ENCODE measurements at regions not wholly inside any gene's neighbourhood (a gene's known extent, or its start where the extent isn't known, plus 50 kb on each side); places are given as distances from the start of the nearest gene placed in this dataset.

DNA sequence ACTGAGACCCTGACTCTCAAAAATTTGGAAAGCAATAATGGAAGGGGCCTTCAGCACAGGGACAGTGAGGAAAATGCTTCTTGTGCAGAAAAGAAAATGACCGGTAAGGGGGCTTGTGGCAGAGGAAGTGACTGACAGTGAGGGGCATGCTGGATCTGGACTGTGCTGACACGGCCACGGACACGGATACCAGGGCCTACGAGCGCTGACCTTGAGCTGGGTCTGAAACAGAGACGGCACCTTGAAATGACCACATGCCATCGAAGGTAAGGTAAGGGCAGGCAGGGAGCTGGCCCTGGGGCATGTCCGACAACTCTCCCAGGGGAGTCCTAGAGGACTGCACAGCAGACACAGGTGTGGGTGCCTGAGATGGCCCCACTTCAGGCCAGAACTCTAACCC, 182.1 kb downstream of the RHOU start:
- Mint-ChIP-seq H3K4me1 (no peaks in the 10 kb centered on the region), H3K27me3 (no peaks in the 10 kb centered on the region), H3K36me3 (ENCODE audit: low read depth) (no peaks in the 10 kb centered on the region), H3K27ac (no peak overlapping the region), H3K4me3 (no peak overlapping the region), H3K9me3 (no peaks in the 10 kb centered on the region)
- no peak for ATAC-seq (replicated peaks)

DNA sequence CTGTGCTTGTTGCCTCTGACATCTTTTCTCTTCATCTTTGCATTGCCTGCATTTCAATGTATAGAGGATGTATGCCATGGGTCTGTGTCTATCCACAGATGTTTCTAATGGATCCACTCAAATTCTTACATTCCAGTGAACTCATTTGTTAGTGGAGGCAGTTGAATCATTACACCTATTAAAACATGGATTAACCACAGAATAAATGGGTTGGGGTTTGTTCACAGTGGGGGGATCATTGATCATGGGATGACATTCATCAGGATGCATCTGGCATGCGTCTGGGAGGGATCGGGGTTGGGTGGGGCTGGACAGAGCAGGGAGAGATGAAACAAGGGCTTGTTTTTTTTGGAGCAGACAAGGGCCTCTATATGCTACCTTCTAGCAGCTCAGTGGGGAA, 182.5 kb downstream of the RHOU start:
- no peak overlapping the region for H3K4me3 Mint-ChIP-seq
- no peaks in the 10 kb centered on the region for H3K9me3 Mint-ChIP-seq
- H3K27ac Mint-ChIP-seq = no peak overlapping the region
- H3K27me3 Mint-ChIP-seq = no peaks in the 10 kb centered on the region
- no peaks in the 10 kb centered on the region for H3K4me1 Mint-ChIP-seq
- no peak for ATAC-seq (replicated peaks)
- H3K36me3 Mint-ChIP-seq (ENCODE audit: low read depth) = no peaks in the 10 kb centered on the region

DNA sequence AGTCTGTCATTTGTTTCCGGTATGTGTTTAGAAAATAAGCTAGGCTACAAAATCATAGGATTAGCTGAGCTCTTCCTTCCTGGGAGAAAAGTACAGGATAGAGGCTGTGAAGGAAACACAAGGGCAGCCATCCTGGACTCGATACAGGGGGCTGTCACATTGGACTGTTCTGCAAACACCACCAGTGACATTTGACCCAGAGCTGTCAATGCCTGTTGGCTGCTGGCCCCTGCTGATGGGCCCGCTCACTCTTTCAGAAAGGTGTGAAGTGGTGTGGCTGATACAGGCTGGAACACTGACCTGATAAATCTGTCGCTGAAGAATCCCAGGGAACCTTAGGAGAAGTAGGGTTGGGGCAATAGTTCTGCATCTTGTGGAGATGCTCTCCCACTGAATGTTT, 183.1 kb downstream of the RHOU start:
- Mint-ChIP-seq H3K36me3 (ENCODE audit: low read depth) (no peaks in the 10 kb centered on the region), H3K9me3 (no peaks in the 10 kb centered on the region), H3K4me3 (no peak overlapping the region), H3K4me1 (no peaks in the 10 kb centered on the region), H3K27me3 (no peaks in the 10 kb centered on the region), H3K27ac (no peak overlapping the region)
- ATAC-seq (replicated peaks) = no peak

DNA sequence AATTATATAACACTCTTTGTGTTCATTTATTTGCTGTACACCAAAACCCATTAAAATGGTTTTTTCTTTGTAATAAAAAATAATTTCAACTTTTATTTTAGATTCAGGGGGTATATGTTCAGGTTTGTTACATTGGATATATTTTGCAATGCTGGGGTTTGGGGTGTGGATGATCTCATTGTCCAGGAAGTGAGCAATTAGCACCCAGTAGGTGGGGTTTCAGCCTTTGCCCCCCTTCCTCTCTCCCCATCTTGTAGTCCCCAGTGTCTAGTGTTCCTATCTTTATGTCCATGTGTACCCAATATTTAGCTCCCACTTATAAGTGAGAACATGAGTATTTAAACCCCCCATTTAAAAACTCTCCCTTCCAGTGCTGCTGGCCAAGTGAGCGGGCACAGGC, 184.6 kb downstream of the RHOU start:
- Mint-ChIP-seq H3K36me3 (ENCODE audit: low read depth) (no peaks in the 10 kb centered on the region), H3K27ac (no peak overlapping the region)

DNA sequence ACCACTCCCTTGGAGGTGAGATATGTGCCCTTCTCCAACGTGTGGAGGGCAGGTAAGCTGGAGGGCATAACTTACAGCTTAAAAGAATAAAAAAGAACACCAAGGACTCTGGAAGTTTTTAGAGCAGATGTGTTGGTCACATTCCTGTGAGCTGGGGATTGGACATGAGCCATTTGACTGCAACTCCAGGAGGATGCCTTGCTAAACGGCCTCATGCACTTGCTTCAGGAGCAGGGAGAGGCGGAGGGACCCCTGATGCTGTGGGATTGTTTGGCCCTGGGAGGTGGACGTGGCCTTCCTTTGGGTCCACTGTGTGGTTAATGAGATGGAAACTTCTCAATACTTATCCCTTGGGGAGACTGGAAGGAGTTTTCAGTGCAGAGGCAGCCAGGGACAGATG, 185.6 kb downstream of the RHOU start:
- no peaks in the 10 kb centered on the region for H3K4me1 Mint-ChIP-seq
- no peak for ATAC-seq (replicated peaks)
- no peaks in the 10 kb centered on the region for H3K9me3 Mint-ChIP-seq
- no peaks in the 10 kb centered on the region for H3K36me3 Mint-ChIP-seq (ENCODE audit: low read depth)
- no peak overlapping the region for H3K4me3 Mint-ChIP-seq
- no peak overlapping the region for H3K27ac Mint-ChIP-seq
- no peaks in the 10 kb centered on the region for H3K27me3 Mint-ChIP-seq

More for the DNA sequence above, 184.6 kb downstream of the RHOU start:
- H3K9me3 Mint-ChIP-seq = no peaks in the 10 kb centered on the region
- H3K4me1 Mint-ChIP-seq = no peaks in the 10 kb centered on the region
- ATAC-seq (replicated peaks) = no peak
- H3K27me3 Mint-ChIP-seq = no peaks in the 10 kb centered on the region
- no peak overlapping the region for H3K4me3 Mint-ChIP-seq

DNA sequence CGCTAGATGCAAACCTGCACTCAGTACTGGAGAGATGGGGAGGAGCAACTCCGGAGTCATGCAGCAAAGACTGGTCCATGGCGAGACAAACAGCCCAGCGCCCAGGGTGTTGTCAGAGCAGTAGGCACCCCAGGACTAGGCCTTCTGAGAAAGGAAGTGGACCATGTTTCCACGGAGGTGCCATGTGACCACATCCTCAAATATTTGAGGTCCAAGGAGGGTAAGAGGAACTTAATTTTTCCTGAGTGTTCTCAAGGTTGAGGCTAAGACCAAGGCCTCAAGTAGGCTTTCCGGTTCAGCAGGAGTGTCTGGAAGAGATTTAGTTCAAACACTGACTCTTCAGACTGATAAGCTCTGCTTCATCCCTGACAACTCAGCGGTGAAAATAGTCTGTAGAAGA, 186.2 kb downstream of the RHOU start:
- Mint-ChIP-seq H3K27me3 (no peaks in the 10 kb centered on the region), H3K36me3 (ENCODE audit: low read depth) (no peaks in the 10 kb centered on the region), H3K4me3 (no peak overlapping the region), H3K27ac (no peak overlapping the region), H3K9me3 (no peaks in the 10 kb centered on the region), H3K4me1 (no peaks in the 10 kb centered on the region)
- no peak for ATAC-seq (replicated peaks)

DNA sequence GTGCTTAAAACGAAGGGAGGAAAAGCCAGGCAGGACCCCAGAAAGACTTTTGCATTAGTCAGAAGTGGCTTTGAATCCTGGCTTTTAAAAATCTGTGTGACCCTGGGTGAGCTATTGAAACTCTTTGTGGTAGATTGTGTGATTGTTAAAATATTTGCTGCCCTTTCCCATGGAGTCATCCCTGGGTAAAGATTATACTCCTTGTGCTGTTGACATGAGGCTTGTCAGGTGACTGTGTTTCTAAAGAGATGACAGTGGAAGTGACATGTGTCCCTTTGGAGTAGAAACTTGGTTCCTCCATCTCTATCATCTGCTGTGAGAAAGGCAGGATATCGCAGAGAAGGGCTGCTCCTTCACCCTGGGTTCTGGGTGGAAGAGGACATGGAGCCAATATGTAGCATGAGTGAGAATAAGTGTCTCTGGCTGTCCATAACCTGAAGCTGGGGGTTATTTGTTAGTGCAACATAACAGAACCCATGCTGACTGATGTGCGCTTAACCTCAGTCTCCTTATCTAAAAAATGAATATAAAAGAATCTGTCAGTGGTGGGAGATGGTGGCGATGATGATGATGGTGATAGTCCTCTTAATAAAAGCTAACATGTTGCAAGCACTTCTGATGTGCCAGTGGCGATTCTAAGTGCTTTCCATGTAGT, 187.6 kb downstream of the RHOU start:
- Mint-ChIP-seq H3K4me1 (no peaks in the 10 kb centered on the region), H3K27me3 (no peaks in the 10 kb centered on the region), H3K27ac (no peak overlapping the region), H3K36me3 (ENCODE audit: low read depth) (no peaks in the 10 kb centered on the region), H3K4me3 (no peak overlapping the region), H3K9me3 (no peaks in the 10 kb centered on the region)
- ATAC-seq (replicated peaks) = no peak

DNA sequence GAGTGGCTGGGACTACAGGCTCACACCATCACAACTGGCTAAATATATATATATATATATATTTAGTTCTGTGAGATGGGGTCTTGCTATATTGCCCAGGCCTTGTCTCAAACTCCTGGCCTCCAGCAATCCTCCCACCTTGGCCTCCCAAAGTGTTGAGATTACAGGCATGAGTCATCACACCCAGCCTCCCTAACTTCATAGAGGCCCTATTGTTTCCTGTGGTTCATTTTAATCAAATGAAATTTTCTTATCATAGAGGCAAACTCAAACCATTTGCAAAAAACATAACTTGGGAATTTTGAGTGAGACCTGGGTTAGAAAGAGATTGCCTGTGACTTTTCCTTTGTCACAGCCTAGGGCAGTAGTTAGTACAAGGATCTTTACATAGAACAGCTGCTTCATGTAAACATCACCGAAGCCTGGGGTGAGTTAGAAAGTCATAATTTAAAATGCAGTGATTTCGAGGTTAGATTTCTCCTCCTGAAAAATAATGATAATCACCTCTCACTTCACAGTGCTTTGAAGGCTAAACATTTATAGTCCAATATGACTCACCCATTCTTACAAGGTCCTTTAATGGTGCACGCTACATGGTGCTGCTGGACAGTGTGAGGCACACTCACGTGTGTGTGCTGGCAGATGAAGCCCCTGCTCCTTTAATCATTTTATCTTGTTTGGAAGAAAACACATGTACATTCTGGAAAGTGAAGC, 188.9 kb downstream of the RHOU start:
- H3K36me3 Mint-ChIP-seq (ENCODE audit: low read depth) = no peaks in the 10 kb centered on the region
- no peaks in the 10 kb centered on the region for H3K9me3 Mint-ChIP-seq
- no peak overlapping the region for H3K27ac Mint-ChIP-seq
- peaks cover 8% of the 10 kb centered on the region for H3K4me1 Mint-ChIP-seq
- no peak for ATAC-seq (replicated peaks)
- H3K27me3 Mint-ChIP-seq = no peaks in the 10 kb centered on the region
- no peak overlapping the region for H3K4me3 Mint-ChIP-seq

DNA sequence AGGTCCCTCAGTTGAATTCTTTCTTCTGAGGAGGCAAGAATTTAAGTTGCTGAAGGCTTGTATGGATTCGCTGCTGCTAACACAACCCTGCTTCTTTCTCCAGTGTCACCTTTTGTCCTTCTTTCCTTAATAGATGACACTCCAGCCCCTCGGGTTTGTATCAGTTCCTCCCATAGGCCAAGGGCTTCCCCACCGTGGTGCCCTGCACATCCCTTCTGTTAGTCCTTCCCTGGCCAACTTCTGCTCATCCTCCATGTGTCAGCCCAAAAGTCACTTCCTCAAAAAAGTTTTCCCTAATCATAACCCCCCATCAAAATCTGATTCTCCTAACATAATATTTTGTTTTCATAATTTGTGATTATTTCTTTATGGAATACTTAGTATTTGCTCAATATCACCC, 190.4 kb downstream of the RHOU start:
- Mint-ChIP-seq H3K4me1 (peaks cover 8% of the 10 kb centered on the region), H3K27me3 (no peaks in the 10 kb centered on the region), H3K36me3 (ENCODE audit: low read depth) (no peaks in the 10 kb centered on the region), H3K9me3 (peaks cover 4% of the 10 kb centered on the region), H3K4me3 (no peak overlapping the region), H3K27ac (no peak overlapping the region)
- no peak for ATAC-seq (replicated peaks)

DNA sequence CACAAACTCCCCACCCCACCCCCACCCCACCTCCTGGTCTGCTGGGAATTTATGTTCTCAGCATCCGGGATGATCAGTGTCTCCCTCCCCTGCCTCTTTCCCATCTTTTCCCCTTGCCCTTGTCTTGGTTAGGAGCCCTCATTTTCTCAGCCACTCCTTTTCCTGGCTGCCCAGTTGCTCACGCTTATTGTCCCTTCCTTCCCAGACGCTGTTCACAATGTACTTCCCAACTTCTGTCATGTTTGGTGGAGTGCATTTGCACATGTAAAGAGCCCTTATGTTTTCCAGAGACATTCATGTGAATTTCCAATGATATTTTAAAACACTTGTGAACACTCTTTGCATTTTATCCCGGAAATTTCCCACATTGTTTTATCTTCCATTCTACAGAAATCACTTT, 192.1 kb downstream of the RHOU start:
- Mint-ChIP-seq H3K27ac (no peak overlapping the region), H3K36me3 (ENCODE audit: low read depth) (no peaks in the 10 kb centered on the region), H3K9me3 (peaks cover 4% of the 10 kb centered on the region), H3K27me3 (no peaks in the 10 kb centered on the region), H3K4me1 (peaks cover 8% of the 10 kb centered on the region), H3K4me3 (no peak overlapping the region)
- ATAC-seq (replicated peaks) = no peak

DNA sequence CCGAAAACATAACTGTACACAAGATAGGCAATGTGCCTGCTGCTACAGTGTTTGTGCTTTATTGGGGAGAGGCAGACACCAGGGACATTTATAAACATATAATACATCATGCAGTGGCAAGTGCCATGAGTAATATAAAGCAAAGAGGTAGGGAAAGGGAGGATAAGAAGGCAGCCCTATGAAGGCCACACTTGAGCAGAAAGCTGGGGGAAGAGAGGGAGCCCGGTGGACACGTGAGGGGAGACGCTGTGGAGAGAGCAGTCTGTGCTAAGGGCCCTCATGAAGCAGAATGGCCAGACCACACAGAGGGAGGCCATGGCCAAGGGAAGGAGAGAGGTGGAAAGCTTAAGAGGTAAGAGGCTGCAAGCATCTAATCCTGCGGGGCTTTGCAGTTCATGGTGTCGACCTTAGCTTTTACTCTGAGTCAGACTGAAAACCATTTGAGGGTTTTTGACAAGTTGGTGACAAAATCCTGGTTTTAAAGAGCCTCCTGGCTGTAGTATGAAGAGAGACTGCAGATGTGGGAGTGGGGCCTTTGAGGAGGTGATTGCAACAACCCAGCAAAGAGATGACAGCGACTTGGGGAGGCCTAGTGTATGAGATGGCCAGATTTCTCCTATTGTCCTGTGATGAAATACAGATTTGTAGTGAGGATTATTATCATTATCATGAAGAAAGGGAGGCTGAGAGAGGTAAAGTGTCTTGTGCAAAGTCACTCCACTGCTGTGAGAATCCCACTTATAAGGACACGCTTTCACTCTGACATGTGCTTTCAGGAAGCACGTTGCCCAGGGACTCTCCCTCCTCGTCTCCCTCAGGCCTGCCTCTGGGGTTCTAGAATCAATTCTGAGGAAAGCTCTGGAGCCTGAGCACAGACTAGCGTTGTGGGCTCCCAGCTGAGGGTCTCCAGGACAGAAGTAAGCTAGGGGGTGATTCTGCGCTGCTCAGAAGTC, 192.9 kb downstream of the RHOU start:
- H3K27ac Mint-ChIP-seq = no peak overlapping the region
- peak; percentile 89 for ATAC-seq (replicated peaks)
- no peaks in the 10 kb centered on the region for H3K27me3 Mint-ChIP-seq
- H3K4me1 Mint-ChIP-seq = peaks cover 8% of the 10 kb centered on the region
- H3K4me3 Mint-ChIP-seq = no peak overlapping the region
- H3K9me3 Mint-ChIP-seq = peaks cover 4% of the 10 kb centered on the region
- H3K36me3 Mint-ChIP-seq (ENCODE audit: low read depth) = no peaks in the 10 kb centered on the region

DNA sequence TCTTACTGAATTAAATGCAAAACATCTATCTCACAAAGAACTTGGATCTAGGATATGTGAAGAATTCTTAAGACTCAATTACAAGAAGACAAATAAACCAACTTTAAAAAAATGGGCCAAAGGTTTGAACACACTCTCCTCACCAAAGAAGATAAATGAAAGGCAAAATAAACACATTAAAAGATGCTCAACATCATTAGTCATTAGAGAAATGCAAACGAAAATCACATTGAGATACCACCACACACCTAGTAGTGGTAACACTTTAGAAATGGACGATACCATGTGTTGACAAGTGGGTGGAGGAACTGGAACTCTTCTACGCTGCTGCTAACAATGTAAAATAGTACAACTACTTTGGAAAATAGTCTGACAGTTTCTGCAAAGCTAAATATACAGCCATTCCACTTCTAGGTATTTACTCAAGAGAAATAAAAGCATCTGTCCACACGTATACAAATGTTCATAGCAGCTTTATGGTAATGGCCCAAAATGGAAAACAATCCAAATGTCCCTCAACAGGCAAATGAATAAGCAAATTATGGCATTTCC, 194.3 kb downstream of the RHOU start:
- peaks cover 8% of the 10 kb centered on the region for H3K4me1 Mint-ChIP-seq
- H3K36me3 Mint-ChIP-seq (ENCODE audit: low read depth) = no peaks in the 10 kb centered on the region
- peaks cover 4% of the 10 kb centered on the region for H3K9me3 Mint-ChIP-seq
- H3K27ac Mint-ChIP-seq = no peak overlapping the region
- no peak overlapping the region for H3K4me3 Mint-ChIP-seq
- H3K27me3 Mint-ChIP-seq = no peaks in the 10 kb centered on the region
- no peak for ATAC-seq (replicated peaks)

DNA sequence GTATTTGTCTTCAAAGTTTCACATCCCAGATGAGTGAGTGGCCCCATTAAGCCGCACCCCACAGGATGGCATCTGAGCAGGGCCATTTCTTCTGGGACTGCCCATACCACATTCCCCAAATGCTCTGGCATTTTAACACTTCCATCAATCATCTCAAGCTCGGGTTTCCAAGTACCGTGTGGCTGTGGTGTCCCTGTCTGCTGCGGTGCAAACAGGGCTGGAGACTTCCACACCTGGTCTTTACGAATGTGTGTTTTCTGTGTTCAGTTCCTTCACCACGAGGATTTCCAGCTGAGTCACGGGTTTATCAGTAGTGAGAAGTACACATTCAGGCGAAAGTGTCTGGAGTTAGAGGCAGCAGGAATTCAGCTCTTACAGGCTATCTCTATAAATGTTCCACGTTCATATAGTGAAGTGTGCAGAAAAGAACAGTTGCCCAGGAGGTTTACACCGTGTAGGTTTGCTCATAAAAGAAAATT, 195.2 kb downstream of the RHOU start:
- H3K27ac Mint-ChIP-seq = no peak overlapping the region
- no peaks in the 10 kb centered on the region for H3K36me3 Mint-ChIP-seq (ENCODE audit: low read depth)
- no peaks in the 10 kb centered on the region for H3K27me3 Mint-ChIP-seq
- peaks cover 4% of the 10 kb centered on the region for H3K9me3 Mint-ChIP-seq
- peaks cover 8% of the 10 kb centered on the region for H3K4me1 Mint-ChIP-seq
- ATAC-seq (replicated peaks) = no peak
- H3K4me3 Mint-ChIP-seq = no peak overlapping the region

DNA sequence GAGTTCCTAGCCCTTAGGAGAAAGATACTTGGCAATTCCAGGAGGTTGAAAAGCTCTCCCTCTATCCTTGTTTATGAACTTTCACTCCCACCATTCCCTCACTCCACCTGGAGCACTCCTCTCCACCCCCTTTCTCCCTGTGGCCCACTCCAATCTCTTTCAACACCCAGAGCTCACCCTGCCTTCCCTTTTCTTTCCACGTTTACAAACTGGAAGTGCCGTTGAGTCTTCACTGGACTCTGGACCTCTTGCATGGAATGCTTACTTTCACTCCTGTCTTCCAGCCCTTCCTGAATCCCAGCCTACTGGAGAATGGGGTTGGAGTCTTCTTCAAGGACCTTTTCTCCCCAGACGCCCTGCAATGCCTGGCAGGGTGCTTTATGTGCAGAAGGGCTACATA, 198.5 kb downstream of the RHOU start:
- no peaks in the 10 kb centered on the region for H3K4me1 Mint-ChIP-seq
- no peaks in the 10 kb centered on the region for H3K36me3 Mint-ChIP-seq (ENCODE audit: low read depth)
- peaks cover 4% of the 10 kb centered on the region for H3K9me3 Mint-ChIP-seq
- ATAC-seq (replicated peaks) = no peak
- H3K27me3 Mint-ChIP-seq = no peaks in the 10 kb centered on the region
- no peak overlapping the region for H3K27ac Mint-ChIP-seq
- H3K4me3 Mint-ChIP-seq = no peak overlapping the region

All from activated T-helper 17 cell treated with anti-CD3 and anti-CD28 coated beads, Interleukin-2, amount 50 U/mL, for 72 hours (primary cell).